ENCODE measurements at regions not wholly inside any gene's neighbourhood (a gene's known extent, or its start where the extent isn't known, plus 50 kb on each side); places are given as distances from the start of the nearest gene placed in this dataset.
"Not testable (repeated sequence)": the region's sequence is repeated elsewhere in the genome, so short reads cannot be mapped to it uniquely, and the experiment has no call there.

- CTCF ChIA-PET: no interaction called here
Observed at GRCh38 chrX:140132937-140133336, 167.6 kb upstream of the CXorf66 start.

GRCh38 chrX:140123446-140123845, 158.1 kb upstream of the CXorf66 start:
- Histone ChIP-seq H3K9me2 (no peaks in the 10 kb centered on the region), H3K9ac (no peak overlapping the region), H3F3A (replicated peaks; ENCODE audit: insufficient read depth) (no peaks in the 10 kb centered on the region), H3K9me3 (no peaks in the 10 kb centered on the region), H2AFZ (ENCODE audit: low read depth) (no peak overlapping the region), H4K20me1 (ENCODE audit: insufficient read depth) (no peaks in the 10 kb centered on the region), H3K79me2 (ENCODE audit: insufficient read depth) (no peaks in the 10 kb centered on the region), H3K4me2 (no peak overlapping the region), H3K27ac (ENCODE audit: low read depth in 2 of 2, low read length in 1 of 2) (no peak overlapping the region), H3K4me1 (ENCODE audit: control insufficient read depth in 1 of 2, insufficient read depth in 2 of 2, low read depth in 1 of 2, low read length in 1 of 2) (no peaks in the 10 kb centered on the region), H3K4me3 (ENCODE audit: low read depth in 2 of 2, low read length in 1 of 2) (no peak overlapping the region), H3K36me3 (replicated peaks in 1 of 2; ENCODE audit: control insufficient read depth in 1 of 2, insufficient read depth in 2 of 2, low read length in 1 of 2) (no peaks in the 10 kb centered on the region), H3K27me3 (ENCODE audit: insufficient read depth) (no peaks in the 10 kb centered on the region)
- no peak for DNase-seq
- TF ChIP-seq CTCF (IDR thresholded peaks at IDR 0.05) (peak; percentile 40), IRF3 (IDR thresholded peaks at IDR 0.05; ENCODE audit: low read depth, low read length) (no peak)
- CTCF ChIA-PET: interaction anchor here (1.6 kb wide), 1 partner anchor 18 kb away, joined by 9 read pairs; no protein-coding TSS in a partner anchor
- WGBS (ENCODE audit: low lambda C conversion rate): 3% methylated on average over 3 of the region's 3 CpGs
- POLR2A ChIA-PET: no interaction called here

More at GRCh38 chrX:140132937-140133336, 167.6 kb upstream of the CXorf66 start:
- DNase-seq: no peak
- H2AFZ ChIP-seq (ENCODE audit: low read depth): no peak overlapping the region
- H3K27me3 ChIP-seq (ENCODE audit: insufficient read depth): no peaks in the 10 kb centered on the region; the same call in 1 of the 2 replicates
- no peaks in the 10 kb centered on the region for H4K20me1 ChIP-seq (ENCODE audit: insufficient read depth)
- no peaks in the 10 kb centered on the region for H3F3A ChIP-seq (replicated peaks; ENCODE audit: insufficient read depth)
- H3K9ac ChIP-seq: no peak overlapping the region
- 11% methylated on average over 2 of the region's 2 CpGs for WGBS (ENCODE audit: low lambda C conversion rate)
- no peak overlapping the region for H3K4me3 ChIP-seq (ENCODE audit: low read depth in 2 of 2, low read length in 1 of 2)
- no peaks in the 10 kb centered on the region for H3K79me2 ChIP-seq (ENCODE audit: insufficient read depth)
- no peaks in the 10 kb centered on the region for H3K4me1 ChIP-seq (ENCODE audit: control insufficient read depth in 1 of 2, insufficient read depth in 2 of 2, low read depth in 1 of 2, low read length in 1 of 2)
- TF ChIP-seq CHD2 (IDR thresholded peaks at IDR 0.05; ENCODE audit: low read length, partially characterized antibody) (no peak), TAF1 (IDR thresholded peaks at IDR 0.05; ENCODE audit: borderline replicate concordance, low read depth, low read length) (no peak), YY1 (IDR thresholded peaks at IDR 0.05; ENCODE audit: low read depth) (no peak), EZH2phosphoT487 (IDR thresholded peaks at IDR 0.05; ENCODE audit: borderline replicate concordance, low read depth) (no peak), ELF1 (IDR thresholded peaks at IDR 0.05) (no peak)
- POLR2A ChIA-PET: no interaction called here
- H3K9me2 ChIP-seq: no peaks in the 10 kb centered on the region
- H3K9me3 ChIP-seq: no peaks in the 10 kb centered on the region
- no peak overlapping the region for H3K4me2 ChIP-seq
- H3K27ac ChIP-seq (ENCODE audit: low read depth in 2 of 2, low read length in 1 of 2): no peak overlapping the region
- no peaks in the 10 kb centered on the region for H3K36me3 ChIP-seq (replicated peaks in 1 of 2; ENCODE audit: control insufficient read depth in 1 of 2, insufficient read depth in 2 of 2, low read length in 1 of 2)

GRCh38 chrX:140114059-140114458, 148.7 kb upstream of the CXorf66 start:
- H3K4me1 ChIP-seq (ENCODE audit: control insufficient read depth in 1 of 2, insufficient read depth in 2 of 2, low read depth in 1 of 2, low read length in 1 of 2); H3F3A ChIP-seq (replicated peaks; ENCODE audit: insufficient read depth); H3K9me2 ChIP-seq; H2AFZ ChIP-seq (ENCODE audit: low read depth); H3K27ac ChIP-seq (ENCODE audit: low read depth in 2 of 2, low read length in 1 of 2); H3K79me2 ChIP-seq (ENCODE audit: insufficient read depth); H4K20me1 ChIP-seq (ENCODE audit: insufficient read depth); H3K4me3 ChIP-seq (ENCODE audit: low read depth in 2 of 2, low read length in 1 of 2); POLR2A ChIA-PET; DNase-seq; CTCF ChIA-PET; H3K9ac ChIP-seq; H3K9me3 ChIP-seq; H3K4me2 ChIP-seq; H3K36me3 ChIP-seq (replicated peaks in 1 of 2; ENCODE audit: control insufficient read depth in 1 of 2, insufficient read depth in 2 of 2, low read length in 1 of 2); H3K27me3 ChIP-seq (ENCODE audit: insufficient read depth): not testable (repeated sequence)
- 7% methylated on average over 1 of the region's 1 CpG for WGBS (ENCODE audit: low lambda C conversion rate)

All from SK-N-SH (cell line).